ENCODE measurements at regions not wholly inside any gene's neighbourhood (a gene's known extent, or its start where the extent isn't known, plus 50 kb on each side); places are given as distances from the start of the nearest gene placed in this dataset.

- no peak for DNase-seq (ENCODE audit: extremely low spot score, unreplicated experiment)
- H3K27me3 Mint-ChIP-seq, result peaks cover 5% of the 10 kb centered on the region
These were observed 291.9 kb upstream of the ZFHX3 start for GRCh38 chr16:73339821-73340220.

GRCh38 chr16:73337373-73338296, 289.7 kb upstream of the ZFHX3 start:
- TF ChIP-seq CTCF (conservative IDR thresholded peaks at IDR 0.05), result no peak
- H3K9me3 Mint-ChIP-seq, result no peaks in the 10 kb centered on the region
- H3K4me1 Mint-ChIP-seq (ENCODE audit: unreplicated experiment), result no peaks in the 10 kb centered on the region
- no peaks in the 10 kb centered on the region for H3K36me3 Mint-ChIP-seq
- no peaks in the 10 kb centered on the region for H3K27me3 Mint-ChIP-seq
- no peak for DNase-seq (ENCODE audit: extremely low spot score, unreplicated experiment)
- no peak overlapping the region for H3K27ac Mint-ChIP-seq
- H3K4me3 Mint-ChIP-seq, result no peak overlapping the region

More at GRCh38 chr16:73339821-73340220, 291.9 kb upstream of the ZFHX3 start:
- H3K27ac Mint-ChIP-seq, result no peak overlapping the region
- H3K36me3 Mint-ChIP-seq, result no peaks in the 10 kb centered on the region
- no peaks in the 10 kb centered on the region for H3K4me1 Mint-ChIP-seq (ENCODE audit: unreplicated experiment)
- no peak overlapping the region for H3K4me3 Mint-ChIP-seq
- H3K9me3 Mint-ChIP-seq, result no peaks in the 10 kb centered on the region
- no peak for TF ChIP-seq CTCF (conservative IDR thresholded peaks at IDR 0.05)

GRCh38 chr16:73329358-73330286, 281.7 kb upstream of the ZFHX3 start:
- TF ChIP-seq CTCF (conservative IDR thresholded peaks at IDR 0.05), result peak; percentile 43
- H3K27ac Mint-ChIP-seq, result no peak overlapping the region
- DNase-seq (ENCODE audit: extremely low spot score, unreplicated experiment), result no peak
- H3K9me3 Mint-ChIP-seq, result no peaks in the 10 kb centered on the region
- H3K4me1 Mint-ChIP-seq (ENCODE audit: unreplicated experiment), result no peaks in the 10 kb centered on the region
- no peaks in the 10 kb centered on the region for H3K36me3 Mint-ChIP-seq
- H3K27me3 Mint-ChIP-seq, result no peaks in the 10 kb centered on the region
- no peak overlapping the region for H3K4me3 Mint-ChIP-seq

- Mint-ChIP-seq H3K36me3 (no peaks in the 10 kb centered on the region), H3K4me3 (no peak overlapping the region), H3K9me3 (no peaks in the 10 kb centered on the region), H3K27me3 (no peaks in the 10 kb centered on the region), H3K4me1 (ENCODE audit: unreplicated experiment) (no peaks in the 10 kb centered on the region), H3K27ac (no peak overlapping the region)
- TF ChIP-seq CTCF (conservative IDR thresholded peaks at IDR 0.05), result no peak
- DNase-seq (ENCODE audit: extremely low spot score, unreplicated experiment), result no peak
These were observed 279.0 kb upstream of the ZFHX3 start for GRCh38 chr16:73326770-73327470.

- Mint-ChIP-seq H3K36me3 (no peaks in the 10 kb centered on the region), H3K27me3 (no peaks in the 10 kb centered on the region), H3K4me3 (no peak overlapping the region), H3K9me3 (no peaks in the 10 kb centered on the region), H3K4me1 (ENCODE audit: unreplicated experiment) (no peaks in the 10 kb centered on the region), H3K27ac (no peak overlapping the region)
- TF ChIP-seq CTCF (conservative IDR thresholded peaks at IDR 0.05), result no peak
- no peak for DNase-seq (ENCODE audit: extremely low spot score, unreplicated experiment)
These were observed 278.3 kb upstream of the ZFHX3 start for GRCh38 chr16:73326221-73326620.
